Panc1 (cell line): ENCODE measurements at regions not wholly inside any gene's neighbourhood (a gene's known extent, or its start where the extent isn't known, plus 50 kb on each side); places are given as distances from the start of the nearest gene placed in this dataset.

Source experiments
- POLR2AphosphoS5 ChIP-seq: IDR thresholded peaks from 2 replicates; pipeline ENCODE4 v1.6.1; 2012; ENCODE audit warnings: mild to moderate bottlenecking, low read depth, low read length, moderate library complexity
- TF ChIP-seq, protein P1 (sequence below): fragments of 450-650 bp; IDR thresholded peaks from 2 replicates; pipeline ENCODE4 v1.5.1; 2017; ENCODE audit warnings: mild to moderate bottlenecking
- TF ChIP-seq, protein P2 (sequence below), 2 experiments: IDR thresholded peaks; 2 replicates each; pipeline ENCODE4 v1.6.1; 2011 to 2012; ENCODE audit warnings: low read depth in 2 of 2, control low read depth in 1 of 2, low read length in 1 of 2, mild to moderate bottlenecking in 1 of 2, moderate library complexity in 1 of 2; ENCODE audit not compliant: insufficient read depth in 1 of 2

- TF ChIP-seq, protein P1, sequence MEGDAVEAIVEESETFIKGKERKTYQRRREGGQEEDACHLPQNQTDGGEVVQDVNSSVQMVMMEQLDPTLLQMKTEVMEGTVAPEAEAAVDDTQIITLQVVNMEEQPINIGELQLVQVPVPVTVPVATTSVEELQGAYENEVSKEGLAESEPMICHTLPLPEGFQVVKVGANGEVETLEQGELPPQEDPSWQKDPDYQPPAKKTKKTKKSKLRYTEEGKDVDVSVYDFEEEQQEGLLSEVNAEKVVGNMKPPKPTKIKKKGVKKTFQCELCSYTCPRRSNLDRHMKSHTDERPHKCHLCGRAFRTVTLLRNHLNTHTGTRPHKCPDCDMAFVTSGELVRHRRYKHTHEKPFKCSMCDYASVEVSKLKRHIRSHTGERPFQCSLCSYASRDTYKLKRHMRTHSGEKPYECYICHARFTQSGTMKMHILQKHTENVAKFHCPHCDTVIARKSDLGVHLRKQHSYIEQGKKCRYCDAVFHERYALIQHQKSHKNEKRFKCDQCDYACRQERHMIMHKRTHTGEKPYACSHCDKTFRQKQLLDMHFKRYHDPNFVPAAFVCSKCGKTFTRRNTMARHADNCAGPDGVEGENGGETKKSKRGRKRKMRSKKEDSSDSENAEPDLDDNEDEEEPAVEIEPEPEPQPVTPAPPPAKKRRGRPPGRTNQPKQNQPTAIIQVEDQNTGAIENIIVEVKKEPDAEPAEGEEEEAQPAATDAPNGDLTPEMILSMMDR = no peak
- TF ChIP-seq POLR2AphosphoS5 = no peak
- TF ChIP-seq, protein P2, sequence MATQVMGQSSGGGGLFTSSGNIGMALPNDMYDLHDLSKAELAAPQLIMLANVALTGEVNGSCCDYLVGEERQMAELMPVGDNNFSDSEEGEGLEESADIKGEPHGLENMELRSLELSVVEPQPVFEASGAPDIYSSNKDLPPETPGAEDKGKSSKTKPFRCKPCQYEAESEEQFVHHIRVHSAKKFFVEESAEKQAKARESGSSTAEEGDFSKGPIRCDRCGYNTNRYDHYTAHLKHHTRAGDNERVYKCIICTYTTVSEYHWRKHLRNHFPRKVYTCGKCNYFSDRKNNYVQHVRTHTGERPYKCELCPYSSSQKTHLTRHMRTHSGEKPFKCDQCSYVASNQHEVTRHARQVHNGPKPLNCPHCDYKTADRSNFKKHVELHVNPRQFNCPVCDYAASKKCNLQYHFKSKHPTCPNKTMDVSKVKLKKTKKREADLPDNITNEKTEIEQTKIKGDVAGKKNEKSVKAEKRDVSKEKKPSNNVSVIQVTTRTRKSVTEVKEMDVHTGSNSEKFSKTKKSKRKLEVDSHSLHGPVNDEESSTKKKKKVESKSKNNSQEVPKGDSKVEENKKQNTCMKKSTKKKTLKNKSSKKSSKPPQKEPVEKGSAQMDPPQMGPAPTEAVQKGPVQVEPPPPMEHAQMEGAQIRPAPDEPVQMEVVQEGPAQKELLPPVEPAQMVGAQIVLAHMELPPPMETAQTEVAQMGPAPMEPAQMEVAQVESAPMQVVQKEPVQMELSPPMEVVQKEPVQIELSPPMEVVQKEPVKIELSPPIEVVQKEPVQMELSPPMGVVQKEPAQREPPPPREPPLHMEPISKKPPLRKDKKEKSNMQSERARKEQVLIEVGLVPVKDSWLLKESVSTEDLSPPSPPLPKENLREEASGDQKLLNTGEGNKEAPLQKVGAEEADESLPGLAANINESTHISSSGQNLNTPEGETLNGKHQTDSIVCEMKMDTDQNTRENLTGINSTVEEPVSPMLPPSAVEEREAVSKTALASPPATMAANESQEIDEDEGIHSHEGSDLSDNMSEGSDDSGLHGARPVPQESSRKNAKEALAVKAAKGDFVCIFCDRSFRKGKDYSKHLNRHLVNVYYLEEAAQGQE (IDR thresholded peaks at IDR 0.05; ENCODE audit: insufficient read depth in 1 of 2, low read depth in 2 of 2, low read length in 1 of 2) = no peak
Measured at GRCh38 chr4:14403132-14403531, 599.1 kb upstream of the CPEB2 start.
